Neural progenitor cell (in vitro differentiated cells): ENCODE measurements at regions not wholly inside any gene's neighbourhood (a gene's known extent, or its start where the extent isn't known, plus 50 kb on each side); places are given as distances from the start of the nearest gene placed in this dataset.

ENCODE experiments used
- DNase-seq: peaks from one replicate; pipeline ENCODE4 v3.0.0-alpha.2; 2016; ENCODE audit warnings: low spot score
- H2AFZ ChIP-seq: fragments of 200-600 bp; sonication (generic); replicated peaks from 2 replicates; pipeline ENCODE4 v1.6.1; 2016; ENCODE audit warnings: antibody characterized with exemption
- H3F3A ChIP-seq: fragments of 200-600 bp; sonication (generic); 2 replicates; pipeline ENCODE4 v1.6.1; 2016; ENCODE audit warnings: antibody characterized with exemption, low read depth
- H3K27ac ChIP-seq: fragments of 200-600 bp; sonication (generic); 2 replicates; pipeline ENCODE4 v1.5.1; 2016; ENCODE audit warnings: mild to moderate bottlenecking
- H3K27me3 ChIP-seq: fragments of 200-600 bp; sonication (generic); 2 replicates; pipeline ENCODE4 v1.6.1; 2016; ENCODE audit warnings: mild to moderate bottlenecking, moderate library complexity
- H3K36me3 ChIP-seq: fragments of 200-600 bp; sonication (generic); 2 replicates; pipeline ENCODE4 v1.5.1; 2016
- H3K4me1 ChIP-seq: fragments of 200-600 bp; sonication (generic); 2 replicates; pipeline ENCODE4 v1.6.1; 2016; ENCODE audit warnings: mixed run types
- H3K4me2 ChIP-seq: fragments of 200-600 bp; sonication (generic); 2 replicates; pipeline ENCODE4 v1.6.1; 2016
- H3K4me3 ChIP-seq: fragments of 200-600 bp; sonication (generic); 2 replicates; pipeline ENCODE4 v1.5.1; 2016
- H3K79me2 ChIP-seq: fragments of 200-600 bp; sonication (generic); 2 replicates; pipeline ENCODE4 v1.6.1; 2016; ENCODE audit warnings: low read depth
- H3K9ac ChIP-seq: fragments of 200-600 bp; sonication (generic); 2 replicates; pipeline ENCODE4 v1.6.1; 2016
- H3K9me3 ChIP-seq: fragments of 200-600 bp; sonication (generic); 2 replicates; pipeline ENCODE4 v1.5.1; 2016; ENCODE audit warnings: low read depth
- H4K20me1 ChIP-seq: fragments of 200-600 bp; sonication (generic); 2 replicates; pipeline ENCODE4 v1.6.1; 2016; ENCODE audit warnings: low read depth
- H3K27ac Mint-ChIP-seq: 3 replicates; pipeline ENCODE4 v1.8.0; 2021; ENCODE audit warnings: mixed read lengths
- H3K27me3 Mint-ChIP-seq: 2 replicates; pipeline ENCODE4 v1.8.0; 2022; ENCODE audit warnings: low read depth, mild to moderate bottlenecking, inconsistent platforms, moderate library complexity, mixed read lengths; ENCODE audit not compliant: insufficient read depth
- H3K36me3 Mint-ChIP-seq: 3 replicates; pipeline ENCODE4 v1.8.0; 2021; ENCODE audit warnings: mixed read lengths
- H3K4me1 Mint-ChIP-seq: 3 replicates; pipeline ENCODE4 v1.8.0; 2021; ENCODE audit warnings: mixed read lengths
- H3K4me3 Mint-ChIP-seq: 3 replicates; pipeline ENCODE4 v1.8.0; 2021; ENCODE audit warnings: mild to moderate bottlenecking, moderate library complexity, mixed read lengths
- H3K9me3 Mint-ChIP-seq: 3 replicates; pipeline ENCODE4 v1.8.0; 2020; ENCODE audit warnings: mixed read lengths
- EZH2 ChIP-seq: fragments of 200-600 bp; sonication (generic); IDR thresholded peaks from 2 replicates; pipeline ENCODE4 v1.6.1; 2017; ENCODE audit warnings: antibody characterized with exemption, mild to moderate bottlenecking, moderate library complexity
- EZH2phosphoT487 ChIP-seq: fragments of 200-600 bp; sonication (generic); IDR thresholded peaks from 2 replicates; pipeline ENCODE4 v1.6.1; 2017; ENCODE audit warnings: antibody characterized with exemption
- TF ChIP-seq, protein P1 (sequence below): fragments of 200-600 bp; sonication (generic); IDR thresholded peaks from 2 replicates; pipeline ENCODE4 v1.5.1; 2017; ENCODE audit warnings: antibody characterized with exemption, mild to moderate bottlenecking

GRCh38 chr10:107616031-107616430, 451.5 kb upstream of the SORCS1 start:
- H3K4me1 Mint-ChIP-seq, result no peaks in the 10 kb centered on the region

GRCh38 chr10:107614939-107615685, 450.6 kb upstream of the SORCS1 start:
- Mint-ChIP-seq H3K27me3 (peaks cover 2% of the 10 kb centered on the region), H3K4me1 (no peaks in the 10 kb centered on the region), H3K9me3 (no peaks in the 10 kb centered on the region), H3K27ac (no peak overlapping the region), H3K4me3 (no peak overlapping the region), H3K36me3 (no peaks in the 10 kb centered on the region)
- Histone ChIP-seq H3K4me1 (no peaks in the 10 kb centered on the region), H3K27me3 (no peaks in the 10 kb centered on the region), H3K4me3 (no peak overlapping the region), H2AFZ (no peak overlapping the region), H4K20me1 (no peaks in the 10 kb centered on the region), H3K36me3 (no peaks in the 10 kb centered on the region), H3K4me2 (no peak overlapping the region), H3K27ac (no peak overlapping the region), H3K9me3 (no peaks in the 10 kb centered on the region), H3F3A (no peaks in the 10 kb centered on the region), H3K9ac (no peak overlapping the region), H3K79me2 (no peaks in the 10 kb centered on the region)
- DNase-seq, result no peak
- TF ChIP-seq, protein P1, sequence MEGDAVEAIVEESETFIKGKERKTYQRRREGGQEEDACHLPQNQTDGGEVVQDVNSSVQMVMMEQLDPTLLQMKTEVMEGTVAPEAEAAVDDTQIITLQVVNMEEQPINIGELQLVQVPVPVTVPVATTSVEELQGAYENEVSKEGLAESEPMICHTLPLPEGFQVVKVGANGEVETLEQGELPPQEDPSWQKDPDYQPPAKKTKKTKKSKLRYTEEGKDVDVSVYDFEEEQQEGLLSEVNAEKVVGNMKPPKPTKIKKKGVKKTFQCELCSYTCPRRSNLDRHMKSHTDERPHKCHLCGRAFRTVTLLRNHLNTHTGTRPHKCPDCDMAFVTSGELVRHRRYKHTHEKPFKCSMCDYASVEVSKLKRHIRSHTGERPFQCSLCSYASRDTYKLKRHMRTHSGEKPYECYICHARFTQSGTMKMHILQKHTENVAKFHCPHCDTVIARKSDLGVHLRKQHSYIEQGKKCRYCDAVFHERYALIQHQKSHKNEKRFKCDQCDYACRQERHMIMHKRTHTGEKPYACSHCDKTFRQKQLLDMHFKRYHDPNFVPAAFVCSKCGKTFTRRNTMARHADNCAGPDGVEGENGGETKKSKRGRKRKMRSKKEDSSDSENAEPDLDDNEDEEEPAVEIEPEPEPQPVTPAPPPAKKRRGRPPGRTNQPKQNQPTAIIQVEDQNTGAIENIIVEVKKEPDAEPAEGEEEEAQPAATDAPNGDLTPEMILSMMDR, result no peak

More at GRCh38 chr10:107616031-107616430, 451.5 kb upstream of the SORCS1 start:
- no peaks in the 10 kb centered on the region for H3K79me2 ChIP-seq
- H2AFZ ChIP-seq, result no peak overlapping the region
- no peak overlapping the region for H3K4me2 ChIP-seq
- H3K4me1 ChIP-seq, result no peaks in the 10 kb centered on the region
- H3K4me3 ChIP-seq, result no peak overlapping the region
- H3K9me3 ChIP-seq, result no peaks in the 10 kb centered on the region
- no peak overlapping the region for H3K9ac ChIP-seq
- H3K36me3 ChIP-seq, result no peaks in the 10 kb centered on the region
- no peaks in the 10 kb centered on the region for H4K20me1 ChIP-seq
- H3K27me3 Mint-ChIP-seq, result peaks cover 2% of the 10 kb centered on the region
- H3K27ac ChIP-seq, result no peak overlapping the region
- TF ChIP-seq EZH2phosphoT487, result no peak
- TF ChIP-seq, protein P1, result no peak
- no peak for TF ChIP-seq EZH2
- no peak for DNase-seq
- H3F3A ChIP-seq, result no peaks in the 10 kb centered on the region
- no peaks in the 10 kb centered on the region for H3K27me3 ChIP-seq
- no peak overlapping the region for H3K27ac Mint-ChIP-seq
- no peaks in the 10 kb centered on the region for H3K9me3 Mint-ChIP-seq
- H3K36me3 Mint-ChIP-seq, result no peaks in the 10 kb centered on the region
- no peak overlapping the region for H3K4me3 Mint-ChIP-seq

- H3K27me3 ChIP-seq, result no peaks in the 10 kb centered on the region
- no peak overlapping the region for H2AFZ ChIP-seq
- H3K4me3 ChIP-seq, result no peak overlapping the region
- Mint-ChIP-seq H3K27me3 (no peaks in the 10 kb centered on the region), H3K36me3 (no peaks in the 10 kb centered on the region), H3K27ac (no peak overlapping the region), H3K9me3 (no peaks in the 10 kb centered on the region), H3K4me1 (no peaks in the 10 kb centered on the region), H3K4me3 (no peak overlapping the region)
- TF ChIP-seq EZH2, result no peak
- no peak for TF ChIP-seq EZH2phosphoT487
- TF ChIP-seq, protein P1, result no peak
- H3K4me2 ChIP-seq, result no peak overlapping the region
- H3K79me2 ChIP-seq, result no peaks in the 10 kb centered on the region
- DNase-seq, result no peak
- no peak overlapping the region for H3K27ac ChIP-seq
- no peaks in the 10 kb centered on the region for H3K9me3 ChIP-seq
- H3K36me3 ChIP-seq, result no peaks in the 10 kb centered on the region
- no peaks in the 10 kb centered on the region for H4K20me1 ChIP-seq
- H3F3A ChIP-seq, result no peaks in the 10 kb centered on the region
- no peaks in the 10 kb centered on the region for H3K4me1 ChIP-seq
- no peak overlapping the region for H3K9ac ChIP-seq
These were observed 446.6 kb upstream of the SORCS1 start for GRCh38 chr10:107611115-107611514.
